Stimulated activated CD8-positive, alpha-beta memory T cell treated with anti-CD3 and anti-CD28 coated beads, Interleukin-12 subunit alpha, Interleukin-12 subunit beta, amount 100 ng/mL, for 1 hour (primary cell): ENCODE measurements at regions not wholly inside any gene's neighbourhood (a gene's known extent, or its start where the extent isn't known, plus 50 kb on each side); places are given as distances from the start of the nearest gene placed in this dataset.
"Not testable (repeated sequence)": the region's sequence is repeated elsewhere in the genome, so short reads cannot be mapped to it uniquely, and the experiment has no call there.

ENCODE experiments used
- DNase-seq: peaks from one replicate; pipeline ENCODE4 v3.0.0-alpha.2; 2020; ENCODE audit warnings: low read depth

GRCh38 chr2:133624551-133624950 lies 56.3 kb upstream of the NCKAP5 start:
- DNase-seq = no peak

- DNase-seq = no peak
These were observed 59.5 kb upstream of the NCKAP5 start for GRCh38 chr2:133627741-133628140.

- no peak for DNase-seq
These were observed 65.0 kb upstream of the NCKAP5 start for GRCh38 chr2:133633309-133633708.

GRCh38 chr2:133633881-133634409 lies 65.7 kb upstream of the NCKAP5 start:
- DNase-seq = no peak

- no peak for DNase-seq
These were observed 66.9 kb upstream of the NCKAP5 start for GRCh38 chr2:133635131-133635530.

- no peak for DNase-seq
These were observed 68.0 kb upstream of the NCKAP5 start for GRCh38 chr2:133636287-133636686.

GRCh38 chr2:133640103-133640502 lies 71.8 kb upstream of the NCKAP5 start:
- DNase-seq = no peak

- no peak for DNase-seq
These were observed 73.2 kb upstream of the NCKAP5 start for GRCh38 chr2:133641497-133641896.

GRCh38 chr2:133641942-133642725 lies 73.9 kb upstream of the NCKAP5 start:
- DNase-seq = no peak

- no peak for DNase-seq
These were observed 74.5 kb upstream of the NCKAP5 start for GRCh38 chr2:133642791-133643191.

GRCh38 chr2:133643863-133644262 lies 75.6 kb upstream of the NCKAP5 start:
- DNase-seq = no peak

GRCh38 chr2:133644846-133645245 lies 76.6 kb upstream of the NCKAP5 start:
- DNase-seq = no peak

- DNase-seq = not testable (repeated sequence)
These were observed 79.1 kb upstream of the NCKAP5 start for GRCh38 chr2:133647386-133647785.

GRCh38 chr2:133651861-133652260 lies 83.6 kb upstream of the NCKAP5 start:
- DNase-seq = no peak

GRCh38 chr2:133652398-133652797 lies 84.1 kb upstream of the NCKAP5 start:
- DNase-seq = no peak

GRCh38 chr2:133653056-133653455 lies 84.8 kb upstream of the NCKAP5 start:
- no peak for DNase-seq

- DNase-seq = no peak
These were observed 86.7 kb upstream of the NCKAP5 start for GRCh38 chr2:133654949-133655348.

- DNase-seq = no peak
These were observed 87.3 kb upstream of the NCKAP5 start for GRCh38 chr2:133655610-133656009.

- no peak for DNase-seq
These were observed 89.3 kb upstream of the NCKAP5 start for GRCh38 chr2:133657591-133657990.

- DNase-seq = no peak
These were observed 90.0 kb upstream of the NCKAP5 start for GRCh38 chr2:133658020-133658903.

- DNase-seq = no peak
These were observed 92.2 kb upstream of the NCKAP5 start for GRCh38 chr2:133660510-133660909.

- DNase-seq = no peak
These were observed 93.1 kb upstream of the NCKAP5 start for GRCh38 chr2:133661392-133661791.

- no peak for DNase-seq
These were observed 98.4 kb upstream of the NCKAP5 start for GRCh38 chr2:133666621-133667020.
